DOHH2 (cell line): ENCODE measurements at regions not wholly inside any gene's neighbourhood (a gene's known extent, or its start where the extent isn't known, plus 50 kb on each side); places are given as distances from the start of the nearest gene placed in this dataset.
A peak's percentile ranks its signal among the peaks of the same experiment; 100 is the strongest.
"Not testable (repeated sequence)": the region's sequence is repeated elsewhere in the genome, so short reads cannot be mapped to it uniquely, and the experiment has no call there.

ENCODE experiments used
- H3F3A ChIP-seq: fragments of 200-600 bp; sonication (generic), shearing (Covaris generic); 2 replicates; pipeline ENCODE4 v1.6.0; 2016; ENCODE audit warnings: antibody characterized with exemption, mild to moderate bottlenecking; ENCODE audit not compliant: control insufficient read depth, insufficient read depth
- H3K27ac ChIP-seq: fragments of 200-600 bp; sonication (generic); 2 replicates; pipeline ENCODE4 v1.5.1; 2014; ENCODE audit warnings: low read depth, mild to moderate bottlenecking, low read length, moderate library complexity
- H3K27me3 ChIP-seq: fragments of 200-600 bp; sonication (generic); 2 replicates; pipeline ENCODE4 v1.6.1; 2014; ENCODE audit warnings: mild to moderate bottlenecking, low read length, mixed read lengths; ENCODE audit not compliant: control insufficient read depth
- H3K36me3 ChIP-seq: fragments of 200-600 bp; sonication (generic); 2 replicates; pipeline ENCODE4 v1.6.1; 2014; ENCODE audit warnings: mild to moderate bottlenecking, low read length, moderate library complexity, mixed read lengths; ENCODE audit not compliant: control insufficient read depth
- H3K4me1 ChIP-seq: fragments of 200-600 bp; sonication (generic); 2 replicates; pipeline ENCODE4 v1.6.1; 2014; ENCODE audit warnings: mild to moderate bottlenecking, low read length, mixed read lengths; ENCODE audit not compliant: control insufficient read depth
- H3K4me2 ChIP-seq: fragments of 200-600 bp; sonication (generic); 2 replicates; pipeline ENCODE4 v1.6.0; 2014; ENCODE audit warnings: mild to moderate bottlenecking, low read length, moderate library complexity
- H3K4me3 ChIP-seq: fragments of 200-600 bp; sonication (generic); 2 replicates; pipeline ENCODE4 v1.5.1; 2014; ENCODE audit warnings: mild to moderate bottlenecking, low read length, mixed read lengths
- H3K79me2 ChIP-seq: fragments of 200-600 bp; sonication (generic); 2 replicates; pipeline ENCODE4 v1.6.1; 2014; ENCODE audit warnings: mild to moderate bottlenecking, low read length, mixed read lengths; ENCODE audit not compliant: control insufficient read depth
- H3K9me2 ChIP-seq: fragments of 200-600 bp; sonication (generic); replicated peaks from 2 replicates; pipeline ENCODE4 v1.6.1; 2014; ENCODE audit warnings: mild to moderate bottlenecking, low read length, mixed read lengths; ENCODE audit not compliant: control insufficient read depth
- H3K9me3 ChIP-seq: fragments of 200-600 bp; sonication (generic); 2 replicates; pipeline ENCODE4 v1.6.1; 2014; ENCODE audit warnings: antibody characterized with exemption, low read length, mixed read lengths; ENCODE audit not compliant: control insufficient read depth, insufficient read depth
- H4K20me1 ChIP-seq: fragments of 200-600 bp; sonication (generic); 2 replicates; pipeline ENCODE4 v1.6.0; 2014; ENCODE audit warnings: low read depth, mild to moderate bottlenecking, antibody characterized with exemption, low read length, moderate library complexity; ENCODE audit not compliant: control insufficient read depth, insufficient read depth
- CTCF ChIP-seq: fragments of 200-600 bp; sonication (generic); IDR thresholded peaks from one replicate; pipeline ENCODE4 v1.5.1; 2014; ENCODE audit warnings: antibody characterized with exemption, mild to moderate bottlenecking, low read depth, low read length; ENCODE audit not compliant: poor library complexity, severe bottlenecking
- EZH2phosphoT487 ChIP-seq: fragments of 200-600 bp; sonication (generic); IDR thresholded peaks from 2 replicates; pipeline ENCODE4 v1.6.1; 2017; ENCODE audit warnings: borderline replicate concordance, mild to moderate bottlenecking, antibody characterized with exemption, low read length, moderate library complexity, mixed read lengths

DNA sequence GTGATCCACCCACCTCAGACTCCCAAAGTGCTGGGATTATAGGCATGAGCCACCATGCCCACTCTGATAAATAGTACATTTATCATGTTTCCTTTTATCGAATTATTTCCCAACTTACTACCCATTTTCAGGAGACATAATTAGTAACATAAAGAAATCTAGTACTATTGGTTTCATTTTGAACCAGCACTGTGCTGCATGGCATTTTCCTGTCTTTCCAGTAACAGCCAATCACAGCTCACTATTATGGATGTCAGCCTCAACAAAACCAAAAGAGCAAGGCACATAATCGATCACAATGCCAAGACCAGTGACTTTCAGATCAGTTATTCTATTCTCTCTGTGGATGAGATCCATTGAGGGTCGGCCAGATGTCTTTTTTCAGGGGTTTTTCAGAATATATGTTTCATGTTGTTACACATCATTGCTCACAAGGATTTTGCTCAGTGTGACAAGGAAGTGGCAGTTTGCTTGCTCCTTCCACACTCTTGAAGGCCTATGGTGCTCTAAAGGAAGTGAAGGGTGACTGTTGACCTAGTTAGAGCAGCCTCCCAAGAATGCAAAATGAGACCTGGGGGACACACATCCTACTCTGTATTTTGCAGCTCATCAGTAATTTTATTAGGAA lies 233.4 kb downstream of the KCNRG start:
- H3F3A ChIP-seq: no peaks in the 10 kb centered on the region
- H3K9me2 ChIP-seq: no peaks in the 10 kb centered on the region
- H3K36me3 ChIP-seq: no peaks in the 10 kb centered on the region
- no peak overlapping the region for H3K4me3 ChIP-seq
- H3K79me2 ChIP-seq: no peaks in the 10 kb centered on the region
- peak overlapping the region; percentile 21 for H3K4me2 ChIP-seq
- peaks cover 29% of the 10 kb centered on the region for H3K4me1 ChIP-seq
- H3K9me3 ChIP-seq: no peaks in the 10 kb centered on the region
- TF ChIP-seq EZH2phosphoT487: no peak
- H3K27me3 ChIP-seq: no peaks in the 10 kb centered on the region
- H3K27ac ChIP-seq: no peak overlapping the region
- H4K20me1 ChIP-seq: no peaks in the 10 kb centered on the region

DNA sequence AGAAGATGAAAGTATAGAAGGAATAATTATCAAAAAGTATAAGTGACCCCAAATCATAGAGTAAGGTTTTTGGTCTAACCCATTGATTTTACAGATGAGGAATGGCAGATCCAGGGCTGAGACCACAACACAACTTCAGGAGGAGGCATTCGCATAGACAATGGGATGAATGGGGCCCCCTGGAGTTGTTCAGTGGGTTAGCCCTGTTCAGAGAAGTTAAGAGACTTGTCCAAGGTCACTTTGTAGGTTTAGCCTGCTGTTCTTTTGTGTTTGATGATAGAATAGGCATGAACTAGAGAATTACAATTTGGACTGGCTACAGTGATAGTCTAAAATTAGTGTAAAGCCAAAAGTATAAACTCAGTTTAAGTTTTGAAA lies 233.9 kb downstream of the KCNRG start:
- H3K4me1 ChIP-seq: peaks cover 29% of the 10 kb centered on the region
- H3K79me2 ChIP-seq: no peaks in the 10 kb centered on the region
- H3K27me3 ChIP-seq: no peaks in the 10 kb centered on the region
- peak overlapping the region; percentile 21; the same call in 1 of the 2 replicates for H3K4me2 ChIP-seq
- H3K36me3 ChIP-seq: no peaks in the 10 kb centered on the region
- TF ChIP-seq EZH2phosphoT487 (no peak), CTCF (no peak)
- no peak overlapping the region for H3K4me3 ChIP-seq
- H3K9me3 ChIP-seq: no peaks in the 10 kb centered on the region
- no peaks in the 10 kb centered on the region for H3K9me2 ChIP-seq
- no peaks in the 10 kb centered on the region for H4K20me1 ChIP-seq
- no peak overlapping the region for H3K27ac ChIP-seq
- no peaks in the 10 kb centered on the region for H3F3A ChIP-seq

DNA sequence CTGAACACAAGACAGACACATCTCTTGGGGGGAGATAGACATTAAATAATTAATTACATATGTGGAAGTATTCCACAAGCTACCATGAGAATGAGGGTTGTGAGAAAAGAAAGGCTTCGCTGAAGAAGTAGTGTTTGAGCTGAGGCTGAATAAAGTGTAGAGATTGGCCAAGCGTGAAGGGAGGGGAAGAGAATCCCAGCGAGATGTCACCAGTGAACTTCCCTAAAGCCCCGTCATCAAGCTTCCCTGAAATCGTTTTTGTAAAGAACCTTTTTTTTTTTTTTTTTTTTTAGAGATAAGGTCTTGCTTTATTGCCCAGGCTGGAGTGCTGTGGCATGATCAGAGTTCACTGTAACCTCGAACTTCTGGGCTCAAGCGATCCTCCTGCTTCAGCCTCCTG lies 235.2 kb downstream of the KCNRG start:
- Histone ChIP-seq H3K36me3 (no peaks in the 10 kb centered on the region), H3K27ac (no peak overlapping the region), H3K4me2 (no peak overlapping the region), H3K79me2 (no peaks in the 10 kb centered on the region), H3K27me3 (no peaks in the 10 kb centered on the region), H3K9me3 (no peaks in the 10 kb centered on the region), H4K20me1 (no peaks in the 10 kb centered on the region), H3K4me3 (no peak overlapping the region), H3K9me2 (no peaks in the 10 kb centered on the region), H3K4me1 (peaks cover 18% of the 10 kb centered on the region), H3F3A (no peaks in the 10 kb centered on the region)
- TF ChIP-seq EZH2phosphoT487 (no peak), CTCF (no peak)

DNA sequence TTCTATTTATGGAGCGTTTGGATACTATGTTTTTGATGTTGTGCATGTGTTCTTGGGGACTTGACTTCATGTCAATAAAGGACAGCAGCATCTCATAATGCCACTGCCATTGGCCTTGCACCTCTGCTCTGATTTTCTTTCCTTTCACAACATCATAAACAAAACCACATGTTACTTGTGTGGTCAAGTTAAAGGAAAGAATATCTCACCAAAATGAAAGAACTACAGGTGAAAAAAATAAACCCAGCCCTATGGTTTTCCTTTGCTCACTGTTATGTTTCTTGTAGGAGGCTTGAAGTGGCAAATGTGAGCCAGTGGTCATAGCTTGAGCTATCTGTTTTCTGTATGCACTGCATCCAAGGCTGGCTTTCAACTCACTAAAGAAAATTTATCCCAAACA lies 240.4 kb downstream of the KCNRG start:
- no peaks in the 10 kb centered on the region for H3K9me2 ChIP-seq
- no peaks in the 10 kb centered on the region for H3K36me3 ChIP-seq
- no peaks in the 10 kb centered on the region; the same call in 1 of the 2 replicates for H3K4me1 ChIP-seq
- H3K79me2 ChIP-seq: no peaks in the 10 kb centered on the region
- H3K4me3 ChIP-seq: no peak overlapping the region
- H3K27me3 ChIP-seq: no peaks in the 10 kb centered on the region
- TF ChIP-seq EZH2phosphoT487 (no peak), CTCF (no peak)
- H4K20me1 ChIP-seq: no peaks in the 10 kb centered on the region
- no peak overlapping the region for H3K4me2 ChIP-seq
- H3K27ac ChIP-seq: no peak overlapping the region
- no peaks in the 10 kb centered on the region for H3K9me3 ChIP-seq
- no peaks in the 10 kb centered on the region for H3F3A ChIP-seq

DNA sequence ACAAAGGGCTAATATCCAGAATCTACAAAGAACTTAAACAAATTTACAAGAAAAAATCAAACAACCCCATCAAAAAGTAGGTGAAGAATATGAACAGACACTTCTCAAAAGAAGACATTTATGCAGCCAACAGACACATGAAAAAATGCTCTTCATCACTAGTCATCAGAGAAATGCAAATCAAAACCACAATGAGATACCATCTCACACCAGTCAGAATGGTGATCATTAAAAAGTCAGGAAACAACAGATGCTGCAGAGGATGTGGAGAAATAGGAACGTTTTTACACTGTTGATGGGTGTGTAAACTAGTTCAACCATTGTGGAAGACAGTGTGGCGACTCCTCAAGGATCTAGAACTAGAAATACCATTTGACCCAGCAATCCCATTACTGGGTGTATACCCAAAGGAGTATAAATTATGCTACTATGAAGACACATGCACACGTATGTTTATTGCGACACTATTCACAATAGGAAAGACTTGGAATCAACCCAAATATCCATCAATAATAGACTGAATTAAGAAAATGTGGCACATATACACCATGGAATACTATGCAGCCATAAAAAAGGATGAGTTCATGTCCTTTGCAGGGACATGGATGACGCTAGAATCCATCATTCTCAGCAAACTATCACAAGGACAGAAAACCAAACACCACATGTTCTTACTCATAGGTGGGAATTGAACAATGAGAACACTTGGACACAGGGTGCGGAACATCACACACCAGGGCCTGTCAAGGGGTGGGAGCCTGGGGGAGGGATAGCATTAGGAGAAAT lies 241.5 kb downstream of the KCNRG start:
- H3F3A ChIP-seq, H3K27ac ChIP-seq, H3K4me2 ChIP-seq, H3K79me2 ChIP-seq, H3K4me3 ChIP-seq, H3K4me1 ChIP-seq, H3K9me2 ChIP-seq, H3K27me3 ChIP-seq, H3K36me3 ChIP-seq, H4K20me1 ChIP-seq, H3K9me3 ChIP-seq: not testable (repeated sequence)
